Endothelial cell of umbilical vein (primary cell): ENCODE measurements at regions not wholly inside any gene's neighbourhood (a gene's known extent, or its start where the extent isn't known, plus 50 kb on each side); places are given as distances from the start of the nearest gene placed in this dataset.

ENCODE experiments used
- BruUV-seq: library from RNA; stranded (reverse); fragments of 400-500 nt; replicated peaks from 2 replicates; lab custom pipeline; 2021; lab: Mats Ljungman, UMichigan
- CTCF ChIA-PET: fragments of 300-600, 350-600 bp; sonication (Branson Sonifier 250); formaldehyde crosslinking; loops from one replicate; lab custom pipeline; 2021; ENCODE audit warnings: antibody characterized with exemption, inconsistent platforms; lab: Charles Lee
- POLR2A ChIA-PET: fragments of 300-600, 350-600 bp; sonication (Branson Sonifier 250); formaldehyde crosslinking; loops from one replicate; lab custom pipeline; 2021; ENCODE audit warnings: antibody characterized with exemption, inconsistent platforms; lab: Charles Lee
- DNase-seq: peaks from one replicate; pipeline ENCODE4 v3.0.0-alpha.2; 2011; ENCODE audit warnings: low read depth, low spot score
- FAIRE-seq: peaks from 2 replicates; lab custom pipeline; 2011; peaks lifted over from hg19 to GRCh38; lab: Jason Lieb, UNC
- H2AFZ ChIP-seq: 2 replicates; pipeline ENCODE4 v1.6.0; 2012; ENCODE audit warnings: low read depth, low read length, control low read depth, inconsistent platforms
- H3K27ac ChIP-seq: 2 replicates; pipeline ENCODE4 v1.5.1; 2011; ENCODE audit warnings: low read depth, mild to moderate bottlenecking, control low read depth, low read length, moderate library complexity; ENCODE audit not compliant: insufficient read depth
- H3K27me3 ChIP-seq, 2 experiments: 2 replicates each; pipeline versions ENCODE4 v1.6.0 to v1.6.1; 2011; ENCODE audit warnings: low read length in 2 of 2, mixed read lengths in 1 of 2; ENCODE audit not compliant: control insufficient read depth in 2 of 2, insufficient read depth in 2 of 2
- H3K36me3 ChIP-seq, 2 experiments: 2 replicates in 1 of 2; 3 replicates in 1 of 2; pipeline ENCODE4 v1.5.1; 2011; ENCODE audit warnings: low read length in 2 of 2, mild to moderate bottlenecking in 1 of 2, moderate library complexity in 1 of 2; ENCODE audit not compliant: control insufficient read depth in 2 of 2, insufficient read depth in 2 of 2; ENCODE audit errors: extremely low read depth in 1 of 2
- H3K4me1 ChIP-seq: 3 replicates; pipeline ENCODE4 v1.5.1; 2011; ENCODE audit warnings: mild to moderate bottlenecking, low read length; ENCODE audit not compliant: control insufficient read depth, insufficient read depth; ENCODE audit errors: extremely low read depth
- H3K4me2 ChIP-seq: 2 replicates; pipeline ENCODE4 v1.6.1; 2011; ENCODE audit warnings: low read length, control low read depth, mixed read lengths; ENCODE audit not compliant: insufficient read depth
- H3K4me3 ChIP-seq, 3 experiments: fragments of 200-600 bp in 1 of 3; sonication (generic), shearing (Covaris generic) in 1 of 3; replicated peaks in 1 of 3; 2 replicates each; pipeline ENCODE4 v1.5.1; 2011 to 2016; ENCODE audit warnings: control low read depth in 3 of 3, low read length in 3 of 3, mild to moderate bottlenecking in 2 of 3, inconsistent platforms in 1 of 3, low read depth in 1 of 3, moderate library complexity in 1 of 3; ENCODE audit not compliant: insufficient read depth in 1 of 3
- H3K79me2 ChIP-seq: 2 replicates; pipeline ENCODE4 v1.6.0; 2012; ENCODE audit warnings: low read length, inconsistent platforms; ENCODE audit not compliant: control insufficient read depth, insufficient read depth
- H3K9ac ChIP-seq: replicated peaks from 2 replicates; pipeline ENCODE3; 2011; ENCODE audit warnings: low read length, control low read depth; ENCODE audit not compliant: insufficient read depth; ENCODE audit errors: extremely low read depth
- H3K9me1 ChIP-seq: replicated peaks from 3 replicates; pipeline ENCODE4 v1.6.0; 2011; ENCODE audit warnings: mild to moderate bottlenecking, low read length; ENCODE audit not compliant: control insufficient read depth, insufficient read depth; ENCODE audit errors: extremely low read depth
- H3K9me3 ChIP-seq: replicated peaks from 2 replicates; pipeline ENCODE4 v1.5.1; 2012; ENCODE audit warnings: low read length, inconsistent platforms; ENCODE audit not compliant: control insufficient read depth, insufficient read depth
- H4K20me1 ChIP-seq: replicated peaks from 2 replicates; pipeline ENCODE3; 2011; ENCODE audit warnings: mild to moderate bottlenecking, low read length; ENCODE audit not compliant: control insufficient read depth, insufficient read depth; ENCODE audit errors: extremely low read depth
- EZH2 ChIP-seq: IDR thresholded peaks from 2 replicates; pipeline ENCODE4 v1.6.1; 2012; ENCODE audit warnings: borderline replicate concordance, low read depth, mild to moderate bottlenecking, moderate library complexity, low read length, inconsistent platforms; ENCODE audit not compliant: severe bottlenecking
- FOS ChIP-seq: IDR thresholded peaks from 2 replicates; pipeline ENCODE4 v1.6.1; 2011; ENCODE audit warnings: mild to moderate bottlenecking, low read length, moderate library complexity, borderline replicate concordance; ENCODE audit not compliant: insufficient read depth
- GATA2 ChIP-seq: IDR thresholded peaks from 2 replicates; pipeline ENCODE4 v1.7.0; 2011; ENCODE audit warnings: low read depth, mild to moderate bottlenecking, moderate library complexity, mixed read lengths, low read length; ENCODE audit not compliant: insufficient read length, insufficient read depth
- POLR2AphosphoS5 ChIP-seq: IDR thresholded peaks from 2 replicates; pipeline ENCODE4 v1.6.1; 2012; ENCODE audit warnings: low read depth, mild to moderate bottlenecking, control low read depth, low read length, moderate library complexity; ENCODE audit not compliant: insufficient read depth
- dilution Hi-C: fragments of 300-500 bp; cut with MboI; formaldehyde crosslinking; loops from one replicate; pipeline ENCODE4 v1.15.0; 2019; ENCODE audit warnings: low sequenced_read_pairs; ENCODE audit not compliant: extremely low pct_ligation_motif_present
- intact Hi-C: fragments of 100-400 bp; cut with micrococcal nuclease; formaldehyde crosslinking; loops from one replicate; pipeline ENCODE4 v1.10.0; 2022
- TF ChIP-seq, protein P1 (sequence below), 2 donors: IDR thresholded peaks; 1 replicate in 1 of 2; 2 replicates in 1 of 2; pipeline ENCODE4 v1.5.1; 2011; ENCODE audit warnings: low read length in 2 of 2, mild to moderate bottlenecking in 2 of 2, moderate library complexity in 2 of 2, control low read depth in 1 of 2, inconsistent platforms in 1 of 2, low read depth in 1 of 2; ENCODE audit not compliant: insufficient read depth in 1 of 2; ENCODE audit errors: extremely low read depth in 1 of 2

DNA sequence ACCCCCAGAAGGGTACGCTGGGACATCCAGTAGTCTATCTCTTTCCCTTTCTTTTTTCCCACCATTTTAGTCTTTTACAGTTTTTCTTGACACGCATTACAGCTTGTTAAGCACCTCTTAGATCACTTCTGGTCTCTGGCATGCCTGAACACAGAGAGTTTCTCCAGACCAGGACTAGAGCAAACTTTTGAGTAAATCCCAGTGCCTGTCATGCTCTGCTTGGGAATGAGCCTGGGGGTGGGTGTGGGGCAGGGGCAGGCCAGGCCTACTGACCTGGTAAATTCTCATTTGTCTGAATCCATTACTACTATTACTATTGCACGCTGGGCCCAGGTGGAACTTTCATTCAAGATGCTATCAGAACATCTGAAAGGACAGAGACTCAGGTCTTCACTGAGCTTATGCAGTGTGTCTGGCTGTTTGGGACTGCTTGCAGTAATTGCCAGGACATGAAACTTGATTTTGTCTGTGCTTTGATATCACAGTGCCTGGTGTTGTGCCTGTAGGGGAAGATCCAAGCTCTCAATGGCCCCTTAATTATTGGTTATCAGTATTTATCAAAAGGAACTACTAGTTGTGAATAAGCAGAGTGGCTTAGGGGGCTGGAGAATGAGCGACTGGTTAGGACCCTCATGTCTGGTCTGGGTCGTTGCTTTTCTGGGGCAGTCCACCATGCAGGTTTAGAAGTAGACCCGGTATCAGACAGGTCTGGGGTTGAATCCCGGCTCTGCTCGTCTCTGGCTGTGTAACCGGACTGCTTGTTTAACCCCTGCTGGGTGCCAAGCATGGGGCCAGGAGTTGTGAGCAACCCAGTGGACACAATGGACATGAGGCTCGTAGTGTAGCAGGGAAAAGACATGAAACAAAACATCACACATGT is 196.1 kb upstream of the TLE3 start:
- no peak overlapping the region for H2AFZ ChIP-seq
- H3K4me1 ChIP-seq = no peaks in the 10 kb centered on the region
- no peaks in the 10 kb centered on the region for H3K36me3 ChIP-seq
- H3K79me2 ChIP-seq = no peaks in the 10 kb centered on the region
- no peaks in the 10 kb centered on the region for H3K9me1 ChIP-seq
- no peak for FAIRE-seq
- H3K27ac ChIP-seq = no peak overlapping the region
- intact Hi-C loops = no loop called here
- TF ChIP-seq EZH2 = no peak
- TF ChIP-seq POLR2AphosphoS5 = no peak
- no peak for TF ChIP-seq GATA2
- TF ChIP-seq FOS = no peak
- TF ChIP-seq, protein P1, sequence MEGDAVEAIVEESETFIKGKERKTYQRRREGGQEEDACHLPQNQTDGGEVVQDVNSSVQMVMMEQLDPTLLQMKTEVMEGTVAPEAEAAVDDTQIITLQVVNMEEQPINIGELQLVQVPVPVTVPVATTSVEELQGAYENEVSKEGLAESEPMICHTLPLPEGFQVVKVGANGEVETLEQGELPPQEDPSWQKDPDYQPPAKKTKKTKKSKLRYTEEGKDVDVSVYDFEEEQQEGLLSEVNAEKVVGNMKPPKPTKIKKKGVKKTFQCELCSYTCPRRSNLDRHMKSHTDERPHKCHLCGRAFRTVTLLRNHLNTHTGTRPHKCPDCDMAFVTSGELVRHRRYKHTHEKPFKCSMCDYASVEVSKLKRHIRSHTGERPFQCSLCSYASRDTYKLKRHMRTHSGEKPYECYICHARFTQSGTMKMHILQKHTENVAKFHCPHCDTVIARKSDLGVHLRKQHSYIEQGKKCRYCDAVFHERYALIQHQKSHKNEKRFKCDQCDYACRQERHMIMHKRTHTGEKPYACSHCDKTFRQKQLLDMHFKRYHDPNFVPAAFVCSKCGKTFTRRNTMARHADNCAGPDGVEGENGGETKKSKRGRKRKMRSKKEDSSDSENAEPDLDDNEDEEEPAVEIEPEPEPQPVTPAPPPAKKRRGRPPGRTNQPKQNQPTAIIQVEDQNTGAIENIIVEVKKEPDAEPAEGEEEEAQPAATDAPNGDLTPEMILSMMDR (IDR thresholded peaks at IDR 0.05; ENCODE audit: extremely low read depth in 1 of 2, insufficient read depth in 1 of 2, low read depth in 1 of 2, low read length in 2 of 2) = no peak
- no peaks in the 10 kb centered on the region for H4K20me1 ChIP-seq
- POLR2A ChIA-PET = no interaction called here
- CTCF ChIA-PET = no interaction called here
- H3K27me3 ChIP-seq = peaks cover 0 to 5% of the 10 kb centered on the region in 2 experiments
- no peak overlapping the region for H3K4me2 ChIP-seq
- DNase-seq = no peak
- H3K4me3 ChIP-seq = no peak overlapping the region
- no peak overlapping the region for H3K9ac ChIP-seq
- no peaks in the 10 kb centered on the region for H3K9me3 ChIP-seq
- dilution Hi-C loops = no loop called here
- no TSS peak for BruUV-seq
